A673 (cell line): ENCODE measurements at regions not wholly inside any gene's neighbourhood (a gene's known extent, or its start where the extent isn't known, plus 50 kb on each side); places are given as distances from the start of the nearest gene placed in this dataset.
"Not testable (repeated sequence)": the region's sequence is repeated elsewhere in the genome, so short reads cannot be mapped to it uniquely, and the experiment has no call there.

Source experiments
- CTCF ChIP-seq: fragments of 300-800, 200-600 bp; sonication (generic); conservative IDR thresholded peaks from 2 replicates; pipeline ENCODE4 v1.5.1; 2017; ENCODE audit warnings: low read depth, mild to moderate bottlenecking, antibody characterized with exemption, low read length, moderate library complexity, mixed read lengths
- EZH2 ChIP-seq: fragments of 200-600 bp; sonication (generic); IDR thresholded peaks from 2 replicates; pipeline ENCODE4 v1.6.1; 2017; ENCODE audit warnings: borderline replicate concordance, low read depth, mild to moderate bottlenecking, mixed read lengths, antibody characterized with exemption, low read length; ENCODE audit not compliant: poor library complexity, severe bottlenecking

GRCh38 chr10:62606551-62606950 is 198.0 kb upstream of the ADO start:
- not testable (repeated sequence) for TF ChIP-seq CTCF, EZH2
